DOHH2 (cell line): ENCODE measurements at regions not wholly inside any gene's neighbourhood (a gene's known extent, or its start where the extent isn't known, plus 50 kb on each side); places are given as distances from the start of the nearest gene placed in this dataset.

Experiments
- H3F3A ChIP-seq: fragments of 200-600 bp; sonication (generic), shearing (Covaris generic); 2 replicates; pipeline ENCODE4 v1.6.0; 2016; ENCODE audit warnings: antibody characterized with exemption, mild to moderate bottlenecking; ENCODE audit not compliant: control insufficient read depth, insufficient read depth
- H3K27ac ChIP-seq: fragments of 200-600 bp; sonication (generic); 2 replicates; pipeline ENCODE4 v1.5.1; 2014; ENCODE audit warnings: low read depth, mild to moderate bottlenecking, low read length, moderate library complexity
- H3K27me3 ChIP-seq: fragments of 200-600 bp; sonication (generic); 2 replicates; pipeline ENCODE4 v1.6.1; 2014; ENCODE audit warnings: mild to moderate bottlenecking, low read length, mixed read lengths; ENCODE audit not compliant: control insufficient read depth
- H3K36me3 ChIP-seq: fragments of 200-600 bp; sonication (generic); 2 replicates; pipeline ENCODE4 v1.6.1; 2014; ENCODE audit warnings: mild to moderate bottlenecking, low read length, moderate library complexity, mixed read lengths; ENCODE audit not compliant: control insufficient read depth
- H3K4me1 ChIP-seq: fragments of 200-600 bp; sonication (generic); 2 replicates; pipeline ENCODE4 v1.6.1; 2014; ENCODE audit warnings: mild to moderate bottlenecking, low read length, mixed read lengths; ENCODE audit not compliant: control insufficient read depth
- H3K4me2 ChIP-seq: fragments of 200-600 bp; sonication (generic); 2 replicates; pipeline ENCODE4 v1.6.0; 2014; ENCODE audit warnings: mild to moderate bottlenecking, low read length, moderate library complexity
- H3K4me3 ChIP-seq: fragments of 200-600 bp; sonication (generic); 2 replicates; pipeline ENCODE4 v1.5.1; 2014; ENCODE audit warnings: mild to moderate bottlenecking, low read length, mixed read lengths
- H3K79me2 ChIP-seq: fragments of 200-600 bp; sonication (generic); 2 replicates; pipeline ENCODE4 v1.6.1; 2014; ENCODE audit warnings: mild to moderate bottlenecking, low read length, mixed read lengths; ENCODE audit not compliant: control insufficient read depth
- H3K9me2 ChIP-seq: fragments of 200-600 bp; sonication (generic); replicated peaks from 2 replicates; pipeline ENCODE4 v1.6.1; 2014; ENCODE audit warnings: mild to moderate bottlenecking, low read length, mixed read lengths; ENCODE audit not compliant: control insufficient read depth
- H3K9me3 ChIP-seq: fragments of 200-600 bp; sonication (generic); 2 replicates; pipeline ENCODE4 v1.6.1; 2014; ENCODE audit warnings: antibody characterized with exemption, low read length, mixed read lengths; ENCODE audit not compliant: control insufficient read depth, insufficient read depth
- H4K20me1 ChIP-seq: fragments of 200-600 bp; sonication (generic); 2 replicates; pipeline ENCODE4 v1.6.0; 2014; ENCODE audit warnings: low read depth, mild to moderate bottlenecking, antibody characterized with exemption, low read length, moderate library complexity; ENCODE audit not compliant: control insufficient read depth, insufficient read depth
- CTCF ChIP-seq: fragments of 200-600 bp; sonication (generic); IDR thresholded peaks from one replicate; pipeline ENCODE4 v1.5.1; 2014; ENCODE audit warnings: antibody characterized with exemption, mild to moderate bottlenecking, low read depth, low read length; ENCODE audit not compliant: poor library complexity, severe bottlenecking
- EZH2phosphoT487 ChIP-seq: fragments of 200-600 bp; sonication (generic); IDR thresholded peaks from 2 replicates; pipeline ENCODE4 v1.6.1; 2017; ENCODE audit warnings: borderline replicate concordance, mild to moderate bottlenecking, antibody characterized with exemption, low read length, moderate library complexity, mixed read lengths

- H3K27me3 ChIP-seq = no peaks in the 10 kb centered on the region
- no peak overlapping the region for H3K27ac ChIP-seq
- H3K79me2 ChIP-seq = no peaks in the 10 kb centered on the region
- no peak overlapping the region for H3K4me2 ChIP-seq
- no peak overlapping the region for H3K4me3 ChIP-seq
- no peaks in the 10 kb centered on the region for H3K9me2 ChIP-seq
- no peaks in the 10 kb centered on the region for H3K4me1 ChIP-seq
- no peak for TF ChIP-seq EZH2phosphoT487
- TF ChIP-seq CTCF = no peak
- 0 out of 2 replicates have a peak, but pooled peaks cover 5% of the 10 kb centered on the region for H3K9me3 ChIP-seq
- no peaks in the 10 kb centered on the region for H3K36me3 ChIP-seq
- H4K20me1 ChIP-seq = no peaks in the 10 kb centered on the region
- H3F3A ChIP-seq = no peaks in the 10 kb centered on the region
Measured at GRCh38 chr12:92530706-92531105, 172.1 kb upstream of the PLEKHG7 start.

GRCh38 chr12:92529944-92530343 is 172.8 kb upstream of the PLEKHG7 start:
- Histone ChIP-seq H3K36me3 (no peaks in the 10 kb centered on the region), H3K27me3 (no peaks in the 10 kb centered on the region), H3K4me1 (no peaks in the 10 kb centered on the region), H3K9me3 (0 out of 2 replicates have a peak, but pooled peaks cover 5% of the 10 kb centered on the region), H4K20me1 (no peaks in the 10 kb centered on the region), H3F3A (no peaks in the 10 kb centered on the region), H3K4me3 (no peak overlapping the region), H3K9me2 (no peaks in the 10 kb centered on the region), H3K79me2 (no peaks in the 10 kb centered on the region), H3K4me2 (no peak overlapping the region), H3K27ac (no peak overlapping the region)
- TF ChIP-seq EZH2phosphoT487 = no peak

GRCh38 chr12:92528586-92528985 is 174.2 kb upstream of the PLEKHG7 start:
- Histone ChIP-seq H3K9me3 (0 out of 2 replicates have a peak, but pooled peaks cover 5% of the 10 kb centered on the region), H3K4me3 (no peak overlapping the region), H3K4me2 (no peak overlapping the region), H4K20me1 (no peaks in the 10 kb centered on the region), H3K4me1 (no peaks in the 10 kb centered on the region), H3K27ac (no peak overlapping the region), H3K36me3 (no peaks in the 10 kb centered on the region), H3K79me2 (no peaks in the 10 kb centered on the region), H3K9me2 (no peaks in the 10 kb centered on the region; the same call in 1 of the 2 replicates), H3F3A (no peaks in the 10 kb centered on the region), H3K27me3 (no peaks in the 10 kb centered on the region)
- TF ChIP-seq CTCF (no peak), EZH2phosphoT487 (no peak)

GRCh38 chr12:92528097-92528496 is 174.7 kb upstream of the PLEKHG7 start:
- no peaks in the 10 kb centered on the region for H3F3A ChIP-seq
- no peaks in the 10 kb centered on the region for H3K36me3 ChIP-seq
- no peaks in the 10 kb centered on the region for H4K20me1 ChIP-seq
- H3K4me1 ChIP-seq = no peaks in the 10 kb centered on the region
- H3K27ac ChIP-seq = no peak overlapping the region
- no peak overlapping the region for H3K4me2 ChIP-seq
- H3K27me3 ChIP-seq = no peaks in the 10 kb centered on the region
- H3K79me2 ChIP-seq = no peaks in the 10 kb centered on the region
- H3K9me2 ChIP-seq = no peaks in the 10 kb centered on the region; the same call in 1 of the 2 replicates
- TF ChIP-seq CTCF = no peak
- TF ChIP-seq EZH2phosphoT487 = no peak
- 0 out of 2 replicates have a peak, but pooled peaks cover 5% of the 10 kb centered on the region for H3K9me3 ChIP-seq
- H3K4me3 ChIP-seq = no peak overlapping the region
